Tibial nerve (tissue), 4 donors: ENCODE measurements at regions not wholly inside any gene's neighbourhood (a gene's known extent, or its start where the extent isn't known, plus 50 kb on each side); places are given as distances from the start of the nearest gene placed in this dataset.

ENCODE experiments used
- EP300 ChIP-seq, 2 donors: sonication (generic); formaldehyde crosslinking; IDR thresholded peaks; one replicate each; pipeline ENCODE4 v1.6.1; 2017; ENCODE audit warnings: antibody characterized with exemption in 2 of 2, mild to moderate bottlenecking in 1 of 2
- TF ChIP-seq, protein P1 (sequence below), 5 experiments: fragments of 200-600 bp in 3 of 5; fragments of 450-650 bp in 2 of 5; sonication (generic) in 3 of 5; IDR thresholded peaks; one replicate each; pipeline ENCODE4 v1.5.1; 2016 to 2019; ENCODE audit warnings: antibody characterized with exemption in 5 of 5, mild to moderate bottlenecking in 3 of 5, moderate library complexity in 2 of 5

DNA sequence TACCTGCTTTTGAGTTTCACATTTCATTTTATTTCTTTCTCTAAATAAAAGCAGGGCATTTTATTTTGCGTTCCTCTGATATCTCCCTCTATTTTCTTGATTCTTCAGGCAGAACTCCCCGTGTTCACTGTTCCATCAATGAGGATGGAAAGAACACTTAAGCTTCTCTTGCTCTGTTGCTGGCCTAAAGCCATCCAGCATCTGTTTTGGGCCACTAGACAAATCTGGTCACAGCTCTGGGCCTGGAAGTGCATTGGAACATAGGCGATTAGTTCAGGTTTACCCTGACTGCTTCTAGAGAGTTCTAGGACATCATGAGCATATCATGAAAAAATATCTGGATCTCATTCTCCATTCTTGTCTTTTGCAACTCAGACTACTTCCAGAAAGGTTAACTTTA, 611.2 kb downstream of the UTRN start:
- TF ChIP-seq EP300 (IDR thresholded peaks at IDR 0.05): no peak
- TF ChIP-seq, protein P1, sequence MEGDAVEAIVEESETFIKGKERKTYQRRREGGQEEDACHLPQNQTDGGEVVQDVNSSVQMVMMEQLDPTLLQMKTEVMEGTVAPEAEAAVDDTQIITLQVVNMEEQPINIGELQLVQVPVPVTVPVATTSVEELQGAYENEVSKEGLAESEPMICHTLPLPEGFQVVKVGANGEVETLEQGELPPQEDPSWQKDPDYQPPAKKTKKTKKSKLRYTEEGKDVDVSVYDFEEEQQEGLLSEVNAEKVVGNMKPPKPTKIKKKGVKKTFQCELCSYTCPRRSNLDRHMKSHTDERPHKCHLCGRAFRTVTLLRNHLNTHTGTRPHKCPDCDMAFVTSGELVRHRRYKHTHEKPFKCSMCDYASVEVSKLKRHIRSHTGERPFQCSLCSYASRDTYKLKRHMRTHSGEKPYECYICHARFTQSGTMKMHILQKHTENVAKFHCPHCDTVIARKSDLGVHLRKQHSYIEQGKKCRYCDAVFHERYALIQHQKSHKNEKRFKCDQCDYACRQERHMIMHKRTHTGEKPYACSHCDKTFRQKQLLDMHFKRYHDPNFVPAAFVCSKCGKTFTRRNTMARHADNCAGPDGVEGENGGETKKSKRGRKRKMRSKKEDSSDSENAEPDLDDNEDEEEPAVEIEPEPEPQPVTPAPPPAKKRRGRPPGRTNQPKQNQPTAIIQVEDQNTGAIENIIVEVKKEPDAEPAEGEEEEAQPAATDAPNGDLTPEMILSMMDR (IDR thresholded peaks at IDR 0.05): no peak
